ENCODE measurements at regions not wholly inside any gene's neighbourhood (a gene's known extent, or its start where the extent isn't known, plus 50 kb on each side); places are given as distances from the start of the nearest gene placed in this dataset.
A peak's percentile ranks its signal among the peaks of the same experiment; 100 is the strongest.

DNA sequence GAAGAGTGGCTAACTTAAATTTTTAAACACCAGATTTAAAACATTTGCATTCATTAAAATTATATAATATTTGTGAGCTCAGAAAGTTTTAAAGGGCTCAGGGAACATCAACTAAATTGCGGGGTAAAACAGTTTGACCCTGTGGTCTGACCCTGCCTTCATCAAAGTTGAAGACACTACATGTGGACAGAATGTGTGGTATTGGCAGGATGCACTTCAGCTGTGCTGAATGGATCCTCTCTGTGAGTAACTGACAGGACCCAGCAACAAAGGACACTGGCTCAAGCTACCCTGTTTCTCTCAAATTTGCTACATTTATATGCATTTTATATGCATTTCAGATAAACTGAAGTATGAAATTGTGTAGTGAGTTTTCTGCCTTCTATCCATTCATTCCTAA lies 288.5 kb downstream of the ZNF608 start:
- H2AFZ ChIP-seq (ENCODE audit: low read length): no peak overlapping the region
- no peak overlapping the region for H3K4me3 ChIP-seq (replicated peaks in 1 of 4; ENCODE audit: control extremely low read depth in 1 of 4, insufficient read depth in 1 of 4, low read depth in 3 of 4, low read length in 4 of 4)
- H3K36me3 ChIP-seq (ENCODE audit: control insufficient read depth, insufficient read depth, low read length): no peaks in the 10 kb centered on the region
- H3K4me1 ChIP-seq (ENCODE audit: control insufficient read depth, extremely low read depth, insufficient read depth, low read length): peaks cover 6% of the 10 kb centered on the region
- no peak overlapping the region for H3K4me2 ChIP-seq (ENCODE audit: extremely low read depth, insufficient read depth, low read length)
- TF ChIP-seq EZH2 (IDR thresholded peaks at IDR 0.05; ENCODE audit: low read length, missing control alignments): no peak
- TF ChIP-seq, protein P1, sequence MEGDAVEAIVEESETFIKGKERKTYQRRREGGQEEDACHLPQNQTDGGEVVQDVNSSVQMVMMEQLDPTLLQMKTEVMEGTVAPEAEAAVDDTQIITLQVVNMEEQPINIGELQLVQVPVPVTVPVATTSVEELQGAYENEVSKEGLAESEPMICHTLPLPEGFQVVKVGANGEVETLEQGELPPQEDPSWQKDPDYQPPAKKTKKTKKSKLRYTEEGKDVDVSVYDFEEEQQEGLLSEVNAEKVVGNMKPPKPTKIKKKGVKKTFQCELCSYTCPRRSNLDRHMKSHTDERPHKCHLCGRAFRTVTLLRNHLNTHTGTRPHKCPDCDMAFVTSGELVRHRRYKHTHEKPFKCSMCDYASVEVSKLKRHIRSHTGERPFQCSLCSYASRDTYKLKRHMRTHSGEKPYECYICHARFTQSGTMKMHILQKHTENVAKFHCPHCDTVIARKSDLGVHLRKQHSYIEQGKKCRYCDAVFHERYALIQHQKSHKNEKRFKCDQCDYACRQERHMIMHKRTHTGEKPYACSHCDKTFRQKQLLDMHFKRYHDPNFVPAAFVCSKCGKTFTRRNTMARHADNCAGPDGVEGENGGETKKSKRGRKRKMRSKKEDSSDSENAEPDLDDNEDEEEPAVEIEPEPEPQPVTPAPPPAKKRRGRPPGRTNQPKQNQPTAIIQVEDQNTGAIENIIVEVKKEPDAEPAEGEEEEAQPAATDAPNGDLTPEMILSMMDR (conservative IDR thresholded peaks at IDR 0.05 in 1 of 2, IDR thresholded peaks at IDR 0.05 in 1 of 2; ENCODE audit: low read depth in 1 of 2, low read length in 2 of 2): no peak
- no peak overlapping the region for H3K27ac ChIP-seq (ENCODE audit: insufficient read depth, low read length)
- H4K20me1 ChIP-seq (ENCODE audit: control insufficient read depth, extremely low read depth, insufficient read depth, low read length): no peaks in the 10 kb centered on the region
- H3K9me3 ChIP-seq (ENCODE audit: control insufficient read depth, insufficient read depth, low read depth, low read length): no peaks in the 10 kb centered on the region
- DNase-seq (ENCODE audit: low read depth in 2 of 2): peak in 1 of 2 donors; percentile 14
- H3K27me3 ChIP-seq (ENCODE audit: control insufficient read depth, insufficient read depth, low read length): no peaks in the 10 kb centered on the region
- no peak overlapping the region for H3K9ac ChIP-seq (ENCODE audit: insufficient read depth, low read length)
- no peaks in the 10 kb centered on the region for H3K79me2 ChIP-seq (ENCODE audit: control insufficient read depth, insufficient read depth, low read length)

DNA sequence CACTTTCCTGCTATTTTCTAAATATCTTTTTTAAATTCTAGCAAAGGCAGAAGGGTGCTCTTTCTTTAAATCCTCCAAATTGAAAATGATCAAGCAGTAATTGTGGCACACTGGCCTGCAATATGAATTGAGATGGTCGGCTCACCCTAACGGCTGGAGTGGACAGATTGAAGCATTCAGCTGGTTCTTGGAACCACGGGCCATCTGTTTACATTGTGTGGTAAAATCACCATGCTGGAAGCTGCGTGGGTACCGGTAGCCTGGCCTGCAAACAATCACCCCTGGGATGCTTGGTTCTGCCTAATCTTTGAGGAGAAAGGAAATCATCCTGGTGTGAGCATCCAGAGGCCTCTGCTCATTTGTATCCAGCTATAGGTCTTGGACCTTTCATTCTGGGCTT lies 289.3 kb downstream of the ZNF608 start:
- Histone ChIP-seq H3K27me3 (ENCODE audit: control insufficient read depth, insufficient read depth, low read length) (no peaks in the 10 kb centered on the region), H3K9me3 (ENCODE audit: control insufficient read depth, insufficient read depth, low read depth, low read length) (no peaks in the 10 kb centered on the region), H3K36me3 (ENCODE audit: control insufficient read depth, insufficient read depth, low read length) (no peaks in the 10 kb centered on the region), H3K4me2 (ENCODE audit: extremely low read depth, insufficient read depth, low read length) (no peak overlapping the region), H4K20me1 (ENCODE audit: control insufficient read depth, extremely low read depth, insufficient read depth, low read length) (no peaks in the 10 kb centered on the region), H2AFZ (ENCODE audit: low read length) (no peak overlapping the region), H3K79me2 (ENCODE audit: control insufficient read depth, insufficient read depth, low read length) (no peaks in the 10 kb centered on the region), H3K4me3 (replicated peaks in 1 of 4; ENCODE audit: control extremely low read depth in 1 of 4, insufficient read depth in 1 of 4, low read depth in 3 of 4, low read length in 4 of 4) (no peak overlapping the region), H3K4me1 (ENCODE audit: control insufficient read depth, extremely low read depth, insufficient read depth, low read length) (peaks cover 8% of the 10 kb centered on the region), H3K27ac (ENCODE audit: insufficient read depth, low read length) (no peak overlapping the region), H3K9ac (ENCODE audit: insufficient read depth, low read length) (no peak overlapping the region)
- TF ChIP-seq EZH2 (IDR thresholded peaks at IDR 0.05; ENCODE audit: low read length, missing control alignments): no peak
- TF ChIP-seq, protein P1 (conservative IDR thresholded peaks at IDR 0.05 in 1 of 2, IDR thresholded peaks at IDR 0.05 in 1 of 2; ENCODE audit: low read depth in 1 of 2, low read length in 2 of 2): no peak
- no peak for DNase-seq (ENCODE audit: low read depth in 2 of 2)

DNA sequence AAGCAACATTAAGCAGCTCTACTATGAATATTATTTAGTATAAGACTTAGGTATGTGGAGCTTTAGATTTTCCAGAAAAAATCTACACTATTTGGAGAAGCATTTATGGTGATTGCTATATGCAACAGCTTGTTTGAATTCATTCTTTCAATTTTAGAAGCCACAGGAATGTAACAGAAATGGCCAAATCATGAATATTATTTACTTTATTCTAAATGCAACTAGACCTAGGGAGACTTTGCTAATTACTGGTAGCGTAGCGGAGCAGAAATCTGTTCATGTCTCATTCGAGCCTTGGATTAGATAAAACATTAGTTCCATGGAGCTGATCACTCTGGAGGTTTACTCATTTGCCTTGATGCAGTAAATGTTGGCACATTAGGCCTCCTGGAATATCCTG lies 290.2 kb downstream of the ZNF608 start:
- TF ChIP-seq EZH2 (IDR thresholded peaks at IDR 0.05; ENCODE audit: low read length, missing control alignments): no peak
- TF ChIP-seq, protein P1 (conservative IDR thresholded peaks at IDR 0.05 in 1 of 2, IDR thresholded peaks at IDR 0.05 in 1 of 2; ENCODE audit: low read depth in 1 of 2, low read length in 2 of 2): no peak
- H4K20me1 ChIP-seq (ENCODE audit: control insufficient read depth, extremely low read depth, insufficient read depth, low read length): no peaks in the 10 kb centered on the region
- H3K4me1 ChIP-seq (ENCODE audit: control insufficient read depth, extremely low read depth, insufficient read depth, low read length): peaks cover 8% of the 10 kb centered on the region
- no peak overlapping the region for H3K27ac ChIP-seq (ENCODE audit: insufficient read depth, low read length)
- DNase-seq (ENCODE audit: low read depth in 2 of 2): peak; percentile 48 to 56
- H3K27me3 ChIP-seq (ENCODE audit: control insufficient read depth, insufficient read depth, low read length): no peaks in the 10 kb centered on the region
- no peaks in the 10 kb centered on the region for H3K79me2 ChIP-seq (ENCODE audit: control insufficient read depth, insufficient read depth, low read length)
- H3K9me3 ChIP-seq (ENCODE audit: control insufficient read depth, insufficient read depth, low read depth, low read length): no peaks in the 10 kb centered on the region
- H2AFZ ChIP-seq (ENCODE audit: low read length): no peak overlapping the region
- H3K4me2 ChIP-seq (ENCODE audit: extremely low read depth, insufficient read depth, low read length): no peak overlapping the region
- no peak overlapping the region for H3K4me3 ChIP-seq (replicated peaks in 1 of 4; ENCODE audit: control extremely low read depth in 1 of 4, insufficient read depth in 1 of 4, low read depth in 3 of 4, low read length in 4 of 4)
- H3K9ac ChIP-seq (ENCODE audit: insufficient read depth, low read length): no peak overlapping the region
- H3K36me3 ChIP-seq (ENCODE audit: control insufficient read depth, insufficient read depth, low read length): no peaks in the 10 kb centered on the region

Data from fibroblast of lung (primary cell).